ENCODE measurements at regions not wholly inside any gene's neighbourhood (a gene's known extent, or its start where the extent isn't known, plus 50 kb on each side); places are given as distances from the start of the nearest gene placed in this dataset.

DNA sequence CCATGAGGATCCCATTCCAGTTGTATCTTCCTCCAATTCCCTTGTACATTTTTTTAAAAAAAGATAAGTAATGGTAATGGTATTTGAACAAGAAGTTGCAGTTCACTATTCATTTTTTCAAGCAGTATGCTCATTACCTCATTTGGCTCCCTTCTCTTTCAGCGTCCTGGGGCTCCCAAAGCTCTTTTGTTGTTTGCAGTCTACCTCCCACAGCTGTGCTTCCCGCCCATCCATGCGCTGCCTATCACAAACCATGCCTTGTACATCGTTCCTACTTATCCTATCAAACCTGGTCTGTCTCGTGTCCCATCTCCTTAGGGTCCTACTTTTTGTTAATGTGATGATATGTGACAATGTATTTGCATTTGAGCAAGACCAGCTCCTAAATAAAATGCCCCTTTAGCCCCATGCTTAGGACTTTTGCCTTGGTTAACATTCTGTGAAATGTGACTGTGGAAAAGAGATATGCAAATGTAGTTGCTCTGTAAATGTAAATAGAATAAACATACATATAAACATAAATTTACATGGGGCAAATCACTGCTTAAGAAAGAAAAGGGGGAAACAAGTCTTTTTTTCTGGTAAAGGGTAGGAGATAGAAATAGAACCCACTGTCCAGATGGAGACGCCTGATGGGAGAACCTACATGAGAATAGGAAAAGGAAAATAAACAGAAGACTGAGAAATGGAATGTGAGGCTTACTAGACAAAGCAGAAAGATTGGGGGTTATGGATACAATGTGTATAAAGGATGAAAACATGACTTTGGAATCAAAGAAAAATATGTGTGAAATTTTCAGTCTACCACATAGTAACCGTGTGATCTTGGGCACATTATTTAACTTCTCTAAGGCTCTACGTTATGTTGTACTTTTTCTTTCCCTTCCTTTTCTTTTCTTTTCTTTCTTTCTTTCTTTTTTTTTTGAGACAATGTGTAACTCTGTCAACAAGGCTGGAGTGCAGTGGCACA lies 59.8 kb upstream of the PLXNA2 start:
- H4K20me1 ChIP-seq (ENCODE audit: insufficient read depth, low read length, poor library complexity, severe bottlenecking), result no peaks in the 10 kb centered on the region
- no peaks in the 10 kb centered on the region for H3K4me1 ChIP-seq (ENCODE audit: insufficient read depth, low read length, poor library complexity, severe bottlenecking)
- no peak overlapping the region for H3K4me2 ChIP-seq (ENCODE audit: low read depth, low read length, poor library complexity, severe bottlenecking)
- H3K9ac ChIP-seq (ENCODE audit: low read depth, low read length, poor library complexity, severe bottlenecking), result no peak overlapping the region
- no peak overlapping the region for H3K4me3 ChIP-seq (ENCODE audit: low read length, poor library complexity, severe bottlenecking)
- no peaks in the 10 kb centered on the region for H3K36me3 ChIP-seq (ENCODE audit: insufficient read depth, low read length)
- no peaks in the 10 kb centered on the region for H3K9me3 ChIP-seq (ENCODE audit: insufficient read depth, low read depth, low read length)
- no peak for TF ChIP-seq EZH2phosphoT487 (IDR thresholded peaks at IDR 0.05; ENCODE audit: borderline replicate concordance)
- H3K79me2 ChIP-seq (ENCODE audit: insufficient read depth, low read length), result no peaks in the 10 kb centered on the region
- H3K9me2 ChIP-seq (replicated peaks; ENCODE audit: low read depth, low read length), result no peaks in the 10 kb centered on the region; the same call in 1 of the 2 replicates
- no peak overlapping the region for H2AFZ ChIP-seq (ENCODE audit: low read length)
- H3F3A ChIP-seq (ENCODE audit: low read depth), result no peaks in the 10 kb centered on the region
- no peaks in the 10 kb centered on the region for H3K27me3 ChIP-seq (ENCODE audit: insufficient read depth, low read length, poor library complexity, severe bottlenecking)

DNA sequence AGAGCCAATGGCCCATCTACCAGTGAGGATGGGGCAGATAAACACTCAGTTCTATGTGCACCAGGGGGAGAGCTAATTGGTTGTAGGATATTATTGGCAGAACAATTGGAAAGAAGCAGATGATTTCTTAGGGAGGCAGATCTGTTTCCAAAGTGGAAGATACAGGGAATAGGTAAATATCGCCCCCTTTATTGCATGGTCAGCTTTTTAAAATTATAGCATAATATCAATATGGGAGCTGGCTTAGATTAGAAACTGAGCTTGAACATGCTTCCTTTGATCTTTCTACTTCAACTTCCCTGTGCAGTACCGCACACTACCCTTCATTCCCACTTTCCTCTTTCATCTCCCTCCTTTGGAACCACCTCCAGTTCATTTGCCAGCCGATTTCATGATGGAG lies 64.0 kb upstream of the PLXNA2 start:
- no peaks in the 10 kb centered on the region for H4K20me1 ChIP-seq (ENCODE audit: insufficient read depth, low read length, poor library complexity, severe bottlenecking)
- H3K36me3 ChIP-seq (ENCODE audit: insufficient read depth, low read length), result no peaks in the 10 kb centered on the region
- H3K4me2 ChIP-seq (ENCODE audit: low read depth, low read length, poor library complexity, severe bottlenecking), result no peak overlapping the region
- H3F3A ChIP-seq (ENCODE audit: low read depth), result no peaks in the 10 kb centered on the region
- H2AFZ ChIP-seq (ENCODE audit: low read length), result no peak overlapping the region
- no peak for TF ChIP-seq EZH2phosphoT487 (IDR thresholded peaks at IDR 0.05; ENCODE audit: borderline replicate concordance)
- TF ChIP-seq, protein P1, sequence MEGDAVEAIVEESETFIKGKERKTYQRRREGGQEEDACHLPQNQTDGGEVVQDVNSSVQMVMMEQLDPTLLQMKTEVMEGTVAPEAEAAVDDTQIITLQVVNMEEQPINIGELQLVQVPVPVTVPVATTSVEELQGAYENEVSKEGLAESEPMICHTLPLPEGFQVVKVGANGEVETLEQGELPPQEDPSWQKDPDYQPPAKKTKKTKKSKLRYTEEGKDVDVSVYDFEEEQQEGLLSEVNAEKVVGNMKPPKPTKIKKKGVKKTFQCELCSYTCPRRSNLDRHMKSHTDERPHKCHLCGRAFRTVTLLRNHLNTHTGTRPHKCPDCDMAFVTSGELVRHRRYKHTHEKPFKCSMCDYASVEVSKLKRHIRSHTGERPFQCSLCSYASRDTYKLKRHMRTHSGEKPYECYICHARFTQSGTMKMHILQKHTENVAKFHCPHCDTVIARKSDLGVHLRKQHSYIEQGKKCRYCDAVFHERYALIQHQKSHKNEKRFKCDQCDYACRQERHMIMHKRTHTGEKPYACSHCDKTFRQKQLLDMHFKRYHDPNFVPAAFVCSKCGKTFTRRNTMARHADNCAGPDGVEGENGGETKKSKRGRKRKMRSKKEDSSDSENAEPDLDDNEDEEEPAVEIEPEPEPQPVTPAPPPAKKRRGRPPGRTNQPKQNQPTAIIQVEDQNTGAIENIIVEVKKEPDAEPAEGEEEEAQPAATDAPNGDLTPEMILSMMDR (conservative IDR thresholded peaks at IDR 0.05; ENCODE audit: low read length), result no peak
- no peak overlapping the region for H3K4me3 ChIP-seq (ENCODE audit: low read length, poor library complexity, severe bottlenecking)
- no peaks in the 10 kb centered on the region for H3K4me1 ChIP-seq (ENCODE audit: insufficient read depth, low read length, poor library complexity, severe bottlenecking)
- no peaks in the 10 kb centered on the region for H3K9me2 ChIP-seq (replicated peaks; ENCODE audit: low read depth, low read length)
- H3K9me3 ChIP-seq (ENCODE audit: insufficient read depth, low read depth, low read length), result no peaks in the 10 kb centered on the region
- no peaks in the 10 kb centered on the region for H3K27me3 ChIP-seq (ENCODE audit: insufficient read depth, low read length, poor library complexity, severe bottlenecking)
- H3K9ac ChIP-seq (ENCODE audit: low read depth, low read length, poor library complexity, severe bottlenecking), result no peak overlapping the region
- H3K79me2 ChIP-seq (ENCODE audit: insufficient read depth, low read length), result no peaks in the 10 kb centered on the region

DNA sequence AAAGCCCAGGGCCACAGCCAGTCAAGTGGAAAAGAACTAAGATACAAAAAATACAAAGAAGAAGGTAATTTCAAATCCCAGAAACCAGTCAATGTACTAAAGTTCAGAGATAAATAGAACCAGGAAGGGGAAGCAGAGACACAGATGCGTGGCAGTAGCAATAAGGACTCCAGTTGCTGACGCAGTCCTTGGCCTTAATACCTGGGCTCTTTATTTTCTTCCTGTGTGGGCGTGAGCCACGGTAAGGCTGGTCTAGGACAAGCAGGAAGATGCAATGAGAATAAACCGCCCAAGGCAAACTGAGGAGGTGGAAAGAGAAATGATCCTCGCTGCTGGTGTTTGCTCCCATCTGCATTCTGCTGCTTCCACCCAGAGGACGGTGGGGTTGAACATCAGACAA lies 65.6 kb upstream of the PLXNA2 start:
- Histone ChIP-seq H4K20me1 (ENCODE audit: insufficient read depth, low read length, poor library complexity, severe bottlenecking) (no peaks in the 10 kb centered on the region), H3K4me1 (ENCODE audit: insufficient read depth, low read length, poor library complexity, severe bottlenecking) (no peaks in the 10 kb centered on the region), H3K79me2 (ENCODE audit: insufficient read depth, low read length) (no peaks in the 10 kb centered on the region), H3K4me3 (ENCODE audit: low read length, poor library complexity, severe bottlenecking) (no peak overlapping the region), H3K9me2 (replicated peaks; ENCODE audit: low read depth, low read length) (no peaks in the 10 kb centered on the region), H3K9ac (ENCODE audit: low read depth, low read length, poor library complexity, severe bottlenecking) (no peak overlapping the region), H3K36me3 (ENCODE audit: insufficient read depth, low read length) (no peaks in the 10 kb centered on the region), H2AFZ (ENCODE audit: low read length) (no peak overlapping the region), H3K9me3 (ENCODE audit: insufficient read depth, low read depth, low read length) (no peaks in the 10 kb centered on the region), H3K27me3 (ENCODE audit: insufficient read depth, low read length, poor library complexity, severe bottlenecking) (no peaks in the 10 kb centered on the region), H3K4me2 (ENCODE audit: low read depth, low read length, poor library complexity, severe bottlenecking) (no peak overlapping the region), H3F3A (ENCODE audit: low read depth) (no peaks in the 10 kb centered on the region)
- no peak for TF ChIP-seq EZH2phosphoT487 (IDR thresholded peaks at IDR 0.05; ENCODE audit: borderline replicate concordance)
- TF ChIP-seq, protein P1 (conservative IDR thresholded peaks at IDR 0.05; ENCODE audit: low read length), result no peak

All from Loucy (cell line).